ENCODE measurements at regions not wholly inside any gene's neighbourhood (a gene's known extent, or its start where the extent isn't known, plus 50 kb on each side); places are given as distances from the start of the nearest gene placed in this dataset.
A peak's percentile ranks its signal among the peaks of the same experiment; 100 is the strongest.

- no peak for DNase-seq (ENCODE audit: low read depth)
Observed at GRCh38 chr16:60013076-60013475, 1279.0 kb upstream of the GOT2 start.

DNA sequence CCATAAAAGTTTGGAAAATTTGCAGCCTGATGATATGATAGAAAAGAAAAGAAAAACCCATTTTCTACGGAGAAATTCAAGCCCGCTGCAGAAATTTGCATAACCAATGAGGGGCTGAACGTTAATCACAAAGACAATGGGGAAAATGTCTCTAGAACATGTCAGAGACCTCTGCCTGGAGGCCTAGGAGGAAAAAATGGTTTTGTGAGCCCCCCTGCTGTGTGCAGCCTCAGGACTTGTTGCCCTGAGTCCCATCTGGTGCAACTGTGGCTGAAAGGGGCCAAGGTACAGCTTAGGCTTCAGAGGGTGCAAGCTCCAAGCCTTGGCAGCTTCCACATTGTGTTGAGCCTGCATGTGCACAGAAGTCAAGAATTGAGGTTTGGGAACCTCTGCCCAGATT is 1267.4 kb upstream of the GOT2 start:
- DNase-seq (ENCODE audit: low read depth), result no peak

DNA sequence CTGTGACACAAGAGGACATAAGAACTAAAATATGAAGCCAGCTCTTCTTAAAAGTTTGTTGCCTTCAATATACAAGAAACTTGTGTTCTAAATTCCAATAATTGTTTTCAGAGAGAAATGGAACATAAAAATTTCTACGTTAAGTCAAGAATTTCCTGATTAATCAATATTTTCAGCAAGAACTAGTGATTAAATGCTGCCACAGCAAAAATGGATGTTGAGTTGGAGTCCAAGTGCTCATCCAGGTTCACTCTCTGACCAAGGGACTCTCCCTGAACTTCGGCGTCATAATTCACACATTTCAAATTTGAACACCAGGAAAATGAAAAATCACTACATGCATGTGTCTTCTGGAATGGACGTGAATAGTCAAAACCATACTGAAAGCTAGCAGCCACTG is 1263.6 kb upstream of the GOT2 start:
- no peak for DNase-seq (ENCODE audit: low read depth)

- peak; percentile 1 for DNase-seq (ENCODE audit: low read depth)
Observed at GRCh38 chr16:59993101-59993500, 1259.0 kb upstream of the GOT2 start.

DNA sequence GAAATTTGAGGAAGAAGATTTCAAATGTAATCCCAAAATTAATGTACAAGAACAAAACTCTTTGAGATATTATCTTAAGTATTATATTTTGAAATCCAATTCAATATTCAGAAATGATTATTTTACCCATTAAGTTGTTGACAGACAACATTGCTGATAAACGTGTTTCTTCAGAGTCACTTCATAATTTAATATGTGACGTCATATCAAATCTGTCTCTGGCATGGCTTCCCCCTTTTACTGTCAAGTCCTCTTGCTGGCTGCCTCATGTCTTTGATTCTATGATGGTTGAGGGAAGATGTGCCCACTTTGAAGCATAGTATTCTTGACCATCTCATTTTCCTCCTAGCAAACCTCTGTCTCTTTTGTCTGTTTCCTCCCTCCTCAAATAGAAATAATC is 1257.1 kb upstream of the GOT2 start:
- no peak for DNase-seq (ENCODE audit: low read depth)

GRCh38 chr16:59988591-59988990 is 1254.5 kb upstream of the GOT2 start:
- no peak for DNase-seq (ENCODE audit: low read depth)

GRCh38 chr16:59975953-59976352 is 1241.8 kb upstream of the GOT2 start:
- DNase-seq (ENCODE audit: low read depth), result no peak

GRCh38 chr16:59973966-59974365 is 1239.8 kb upstream of the GOT2 start:
- peak; percentile 71 for DNase-seq (ENCODE audit: low read depth)

GRCh38 chr16:59971264-59971663 is 1237.1 kb upstream of the GOT2 start:
- peak; percentile 39 for DNase-seq (ENCODE audit: low read depth)

DNA sequence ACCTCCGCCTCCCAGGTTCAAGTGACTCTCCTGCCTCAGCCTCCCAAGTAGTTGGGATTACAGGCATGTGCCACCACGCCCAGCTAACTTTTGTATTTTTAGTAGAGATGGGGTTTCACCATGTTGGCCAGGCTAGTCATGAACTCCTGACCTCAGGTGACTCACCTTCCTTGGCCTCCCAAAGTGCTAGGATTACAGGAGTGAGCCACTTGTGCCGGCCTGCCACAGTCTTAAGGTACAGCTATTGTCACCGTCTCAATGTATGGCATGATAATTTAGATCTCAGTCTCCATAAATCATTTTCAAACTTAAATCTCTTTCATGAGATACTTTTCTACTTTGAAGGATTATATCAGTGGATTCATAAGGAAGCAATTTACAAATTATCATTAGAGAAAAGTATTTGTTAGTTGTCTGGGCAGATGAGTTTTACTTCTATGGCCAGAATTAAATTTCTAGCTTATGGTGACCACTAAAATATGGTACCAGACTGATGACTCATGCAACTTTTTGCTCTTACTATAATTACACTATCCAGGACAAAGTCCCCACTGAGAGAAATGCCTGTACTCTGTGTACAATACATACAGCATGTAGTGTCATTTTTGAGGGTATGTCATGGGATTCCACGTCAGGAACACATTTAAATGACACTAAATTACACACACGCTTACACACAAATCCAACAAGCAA is 1230.3 kb upstream of the GOT2 start:
- DNase-seq (ENCODE audit: low read depth), result peak; percentile 65

DNA sequence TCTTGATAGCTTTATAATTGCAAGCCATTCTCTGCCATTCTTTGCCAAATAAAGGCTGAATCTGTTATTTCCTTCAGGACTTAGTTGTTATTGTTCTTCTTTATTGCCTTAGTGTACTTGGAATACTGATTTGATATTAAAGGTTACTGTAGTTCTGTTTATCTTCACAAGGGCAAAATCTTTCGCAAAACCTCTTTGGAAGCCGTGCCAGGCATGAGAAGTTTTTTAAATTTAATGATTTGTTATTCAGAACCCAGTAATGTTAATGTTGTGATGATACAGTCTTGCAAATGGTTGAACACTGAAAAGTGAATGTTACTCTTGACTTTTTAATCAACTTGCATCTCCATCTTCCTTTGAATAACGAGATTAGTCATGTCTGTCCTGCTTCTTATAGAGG is 1225.2 kb upstream of the GOT2 start:
- no peak for DNase-seq (ENCODE audit: low read depth)

DNA sequence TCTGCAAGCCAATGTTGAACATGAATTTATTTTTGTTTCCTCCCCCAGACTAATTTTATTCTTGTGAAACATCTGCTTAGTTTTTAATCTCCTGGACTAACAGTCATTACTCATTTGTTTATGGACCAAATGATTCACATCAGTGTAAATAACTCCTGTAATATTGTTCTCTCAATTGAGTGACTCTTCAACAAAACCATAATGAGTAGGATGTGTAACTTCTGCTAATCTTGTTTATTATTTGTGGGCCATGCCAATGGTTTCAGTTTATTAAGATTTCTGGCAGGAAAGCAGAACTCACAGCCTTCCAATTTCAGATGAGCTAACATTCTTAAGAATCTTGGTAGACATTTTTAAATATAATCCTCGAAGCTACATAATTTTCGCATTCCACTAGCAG is 1216.3 kb upstream of the GOT2 start:
- peak; percentile 77 for DNase-seq (ENCODE audit: low read depth)

- peak; percentile 77 for DNase-seq (ENCODE audit: low read depth)
Observed at GRCh38 chr16:59944041-59944440, 1209.9 kb upstream of the GOT2 start.

GRCh38 chr16:59941594-59941993 is 1207.5 kb upstream of the GOT2 start:
- DNase-seq (ENCODE audit: low read depth), result no peak

GRCh38 chr16:59920054-59920453 is 1185.9 kb upstream of the GOT2 start:
- no peak for DNase-seq (ENCODE audit: low read depth)

DNA sequence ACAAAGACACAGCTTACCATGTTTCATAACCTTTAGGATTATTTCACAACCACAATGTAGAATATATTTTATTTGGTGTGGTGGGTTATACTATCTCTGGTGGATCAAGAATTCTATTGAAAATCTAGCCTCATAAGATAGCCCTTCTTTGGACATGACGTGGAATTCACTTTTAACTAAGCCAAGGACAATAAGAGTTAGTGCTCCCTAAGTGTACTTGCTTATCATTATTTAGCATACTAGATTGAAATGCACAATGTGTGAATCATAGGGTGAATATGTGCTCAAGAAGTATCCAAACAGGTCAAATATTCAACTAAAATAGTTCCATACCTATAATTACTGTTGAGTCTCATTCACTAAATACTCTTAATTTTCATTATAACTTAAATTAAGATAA is 1179.5 kb upstream of the GOT2 start:
- no peak for DNase-seq (ENCODE audit: low read depth)

- peak; percentile 15 for DNase-seq (ENCODE audit: low read depth)
Observed at GRCh38 chr16:59909262-59909661, 1175.1 kb upstream of the GOT2 start.

DNA sequence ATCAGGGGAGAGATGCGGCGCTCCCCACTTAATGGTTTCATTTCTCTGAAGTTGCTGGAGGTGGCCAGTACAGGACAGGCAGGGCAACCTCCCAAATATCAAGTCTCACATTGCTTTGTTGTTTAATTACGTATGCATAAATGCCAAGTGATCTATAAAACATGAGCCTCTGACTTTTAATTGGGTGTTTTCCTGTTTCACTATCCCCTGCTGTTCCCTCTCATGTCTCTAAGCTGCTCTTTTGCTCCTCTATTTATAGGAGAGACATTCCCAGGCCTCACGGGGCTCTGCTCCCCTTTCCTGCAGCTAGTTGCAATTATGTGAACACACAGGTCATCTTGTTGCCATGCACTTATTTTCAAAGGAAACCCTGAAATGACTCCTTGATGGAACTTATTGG is 1173.5 kb upstream of the GOT2 start:
- peak; percentile 44 for DNase-seq (ENCODE audit: low read depth)

- DNase-seq (ENCODE audit: low read depth), result peak; percentile 75
Observed at GRCh38 chr16:59905606-59906005, 1171.5 kb upstream of the GOT2 start.

- peak; percentile 34 for DNase-seq (ENCODE audit: low read depth)
Observed at GRCh38 chr16:59905131-59905530, 1171.0 kb upstream of the GOT2 start.

- no peak for DNase-seq (ENCODE audit: low read depth)
Observed at GRCh38 chr16:59899940-59900339, 1165.8 kb upstream of the GOT2 start.

- no peak for DNase-seq (ENCODE audit: low read depth)
Observed at GRCh38 chr16:59892376-59892775, 1158.3 kb upstream of the GOT2 start.

DNA sequence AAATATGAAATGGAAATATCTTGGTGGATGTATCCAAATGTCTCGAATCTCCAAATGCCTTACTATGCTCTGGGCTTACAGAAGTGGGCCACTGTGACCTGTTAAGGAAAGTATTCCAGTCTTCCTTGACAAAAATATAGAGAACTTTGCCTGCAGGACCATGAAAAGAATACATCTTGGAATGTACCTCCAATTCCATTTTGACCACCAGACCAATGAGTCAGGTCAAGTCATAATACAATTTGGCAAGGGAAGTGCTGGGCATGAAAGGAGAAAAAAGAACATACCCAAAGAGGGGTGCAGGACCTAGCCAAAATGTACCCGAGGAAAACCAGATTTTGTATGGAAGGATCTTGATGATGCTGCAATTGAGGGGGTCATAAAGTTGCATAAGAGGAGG is 1153.7 kb upstream of the GOT2 start:
- peak; percentile 76 for DNase-seq (ENCODE audit: low read depth)

GRCh38 chr16:59886021-59886420 is 1151.9 kb upstream of the GOT2 start:
- DNase-seq (ENCODE audit: low read depth), result peak; percentile 91

Data from M059J (cell line).